SK-N-SH (cell line): ENCODE measurements at regions not wholly inside any gene's neighbourhood (a gene's known extent, or its start where the extent isn't known, plus 50 kb on each side); places are given as distances from the start of the nearest gene placed in this dataset.
A peak's percentile ranks its signal among the peaks of the same experiment; 100 is the strongest.

Source experiments
- CTCF ChIA-PET: fragments of 300-600, 350-600 bp; formaldehyde crosslinking; extraction: SDS; loops from one replicate; lab custom pipeline; 2021; lab: Yijun Ruan, JAX
- POLR2A ChIA-PET: fragments of 350-600 bp; sonication (Branson Sonifier 250); formaldehyde crosslinking; extraction: SDS; loops from one replicate; lab custom pipeline; 2020; ENCODE audit warnings: antibody characterized with exemption, inconsistent platforms; lab: Yijun Ruan, JAX
- DNase-seq: peaks from one replicate; pipeline ENCODE4 v3.0.0; 2012
- H2AFZ ChIP-seq: fragments of 200-600 bp; sonication (generic); 2 replicates; pipeline ENCODE4 v1.8.1; 2016; ENCODE audit warnings: antibody characterized with exemption, mild to moderate bottlenecking, low read depth
- H3F3A ChIP-seq: fragments of 200-600 bp; sonication (generic); replicated peaks from 2 replicates; pipeline ENCODE3; 2016; ENCODE audit warnings: antibody characterized with exemption, mild to moderate bottlenecking; ENCODE audit not compliant: insufficient read depth
- H3K27ac ChIP-seq, 2 experiments: fragments of 200-500 bp in 1 of 2; fragments of 200-600 bp in 1 of 2; sonication (Bioruptor generic) in 1 of 2; sonication (generic), shearing (Covaris generic) in 1 of 2; 2 replicates each; pipeline versions ENCODE4 v1.5.1 to v1.6.1; 2014 to 2016; ENCODE audit warnings: low read depth in 2 of 2, inconsistent platforms in 1 of 2, low read length in 1 of 2, mild to moderate bottlenecking in 1 of 2, mixed read lengths in 1 of 2
- H3K27me3 ChIP-seq: fragments of 200-600 bp; sonication (generic), shearing (Covaris generic); 2 replicates; pipeline ENCODE4 v1.6.1; 2016; ENCODE audit warnings: mixed run types; ENCODE audit not compliant: insufficient read depth
- H3K36me3 ChIP-seq, 2 experiments: fragments of 200-500 bp in 1 of 2; fragments of 200-600 bp in 1 of 2; sonication (Bioruptor generic) in 1 of 2; sonication (generic) in 1 of 2; replicated peaks in 1 of 2; 2 replicates each; pipeline versions ENCODE3 to v1.5.1; 2014 to 2016; ENCODE audit warnings: low read length in 1 of 2, mild to moderate bottlenecking in 1 of 2; ENCODE audit not compliant: insufficient read depth in 2 of 2, control insufficient read depth in 1 of 2
- H3K4me1 ChIP-seq, 2 experiments: fragments of 200-500 bp in 1 of 2; fragments of 200-600 bp in 1 of 2; sonication (Bioruptor generic) in 1 of 2; sonication (generic), shearing (Covaris generic) in 1 of 2; 2 replicates each; pipeline versions ENCODE4 v1.5.1 to v1.6.1; 2014 to 2016; ENCODE audit warnings: low read depth in 1 of 2, low read length in 1 of 2, mixed run types in 1 of 2; ENCODE audit not compliant: insufficient read depth in 2 of 2, control insufficient read depth in 1 of 2
- H3K4me2 ChIP-seq: fragments of 200-600 bp; sonication (generic), shearing (Covaris generic); 2 replicates; pipeline ENCODE4 v1.6.1; 2017; ENCODE audit warnings: mixed run types
- H3K4me3 ChIP-seq, 2 experiments: fragments of 200-500 bp in 1 of 2; fragments of 200-600 bp in 1 of 2; sonication (Bioruptor generic) in 1 of 2; sonication (generic), shearing (Covaris generic) in 1 of 2; 2 replicates each; pipeline versions ENCODE4 v1.5.1 to v1.8.1; 2014 to 2016; ENCODE audit warnings: low read depth in 2 of 2, inconsistent platforms in 1 of 2, low read length in 1 of 2, mild to moderate bottlenecking in 1 of 2, mixed read lengths in 1 of 2, moderate library complexity in 1 of 2
- H3K79me2 ChIP-seq: fragments of 200-600 bp; sonication (generic); 2 replicates; pipeline ENCODE4 v1.8.1; 2017; ENCODE audit warnings: mild to moderate bottlenecking; ENCODE audit not compliant: insufficient read depth
- H3K9ac ChIP-seq: fragments of 200-600 bp; sonication (generic); 2 replicates; pipeline ENCODE4 v1.6.1; 2017; ENCODE audit warnings: mixed run types
- H3K9me2 ChIP-seq: fragments of 200-600 bp; sonication (generic); 2 replicates; pipeline ENCODE4 v1.6.1; 2017; ENCODE audit warnings: mixed run types
- H3K9me3 ChIP-seq: fragments of 200-600 bp; sonication (generic); 2 replicates; pipeline ENCODE4 v1.6.1; 2017; ENCODE audit warnings: mixed run types, mild to moderate bottlenecking, moderate library complexity
- H4K20me1 ChIP-seq: fragments of 200-600 bp; sonication (generic); 2 replicates; pipeline ENCODE4 v1.6.1; 2017; ENCODE audit warnings: mild to moderate bottlenecking, mixed run types; ENCODE audit not compliant: insufficient read depth
- CHD2 ChIP-seq: fragments of 150-350 bp; IDR thresholded peaks from 2 replicates; pipeline ENCODE4 v1.6.1; 2018; ENCODE audit warnings: low read length; ENCODE audit not compliant: partially characterized antibody
- EP300 ChIP-seq, 2 experiments: IDR thresholded peaks; 2 replicates each; pipeline versions ENCODE4 v1.4.0 to v1.6.1; 2012; ENCODE audit warnings: borderline replicate concordance in 1 of 2, low read depth in 1 of 2, low read length in 1 of 2
- FOSL2 ChIP-seq: IDR thresholded peaks from 2 replicates; pipeline ENCODE4 v1.4.0; 2012; ENCODE audit warnings: low read depth, mild to moderate bottlenecking, moderate library complexity, borderline replicate concordance
- FOXJ3 ChIP-seq: sonication (generic); formaldehyde crosslinking; IDR thresholded peaks from 2 replicates; pipeline ENCODE4 v1.5.1; 2020; ENCODE audit warnings: mild to moderate bottlenecking, missing genetic modification reagents
- FOXM1 ChIP-seq: IDR thresholded peaks from 2 replicates; pipeline ENCODE4 v1.4.0; 2012; ENCODE audit warnings: low read depth, mild to moderate bottlenecking
- GABPA ChIP-seq: IDR thresholded peaks from 2 replicates; pipeline ENCODE4 v1.4.0; 2012; ENCODE audit warnings: low read depth, mild to moderate bottlenecking
- GATA2 ChIP-seq: sonication (generic); formaldehyde crosslinking; IDR thresholded peaks from 2 replicates; pipeline ENCODE4 v1.5.0; 2020; ENCODE audit warnings: mild to moderate bottlenecking, missing genetic modification reagents
- MEF2A ChIP-seq: IDR thresholded peaks from 2 replicates; pipeline ENCODE4 v1.4.0; 2012; ENCODE audit warnings: low read depth, borderline replicate concordance
- MXI1 ChIP-seq: IDR thresholded peaks from 2 replicates; pipeline ENCODE4 v1.6.1; 2012; ENCODE audit warnings: mild to moderate bottlenecking, low read depth, low read length, improper control_type of control experiment
- NFIC ChIP-seq: IDR thresholded peaks from 2 replicates; pipeline ENCODE4 v1.4.0; 2012; ENCODE audit warnings: borderline replicate concordance
- POLR2AphosphoS5 ChIP-seq: IDR thresholded peaks from 2 replicates; pipeline ENCODE4 v1.6.1; 2012; ENCODE audit warnings: low read depth, low read length
- RAD21 ChIP-seq: IDR thresholded peaks from 2 replicates; pipeline ENCODE4 v1.6.1; 2012; ENCODE audit warnings: mild to moderate bottlenecking, low read length
- SMC3 ChIP-seq: IDR thresholded peaks from 2 replicates; pipeline ENCODE4 v1.6.1; 2012; ENCODE audit warnings: low read depth, low read length, improper control_type of control experiment
- TAF1 ChIP-seq: IDR thresholded peaks from 2 replicates; pipeline ENCODE4 v1.6.1; 2012; ENCODE audit warnings: low read depth, mild to moderate bottlenecking, low read length, moderate library complexity, borderline replicate concordance
- TCF12 ChIP-seq: IDR thresholded peaks from 2 replicates; pipeline ENCODE4 v1.4.0; 2012
- WGBS: methylation state at CpG from one replicate; pipeline ENCODE4 v1.1.6; 2017; ENCODE audit warnings: low lambda C conversion rate; 5-methylcytosine and 5-hydroxymethylcytosine counted together
- TF ChIP-seq, protein P1 (sequence below): fragments of 150-350 bp; IDR thresholded peaks from 2 replicates; pipeline ENCODE4 v1.6.1; 2017; ENCODE audit warnings: antibody characterized with exemption, low read length, low read depth, borderline replicate concordance
- TF ChIP-seq, protein P2 (sequence below): IDR thresholded peaks from 2 replicates; pipeline ENCODE4; 2012
- TF ChIP-seq, protein P3 (sequence below): IDR thresholded peaks from 2 replicates; pipeline ENCODE4 v1.4.0; 2012; ENCODE audit warnings: low read depth, borderline replicate concordance
- TF ChIP-seq, protein P4 (sequence below): IDR thresholded peaks from 2 replicates; pipeline ENCODE4 v1.6.1; 2012; ENCODE audit warnings: mild to moderate bottlenecking, low read depth, low read length, moderate library complexity

DNA sequence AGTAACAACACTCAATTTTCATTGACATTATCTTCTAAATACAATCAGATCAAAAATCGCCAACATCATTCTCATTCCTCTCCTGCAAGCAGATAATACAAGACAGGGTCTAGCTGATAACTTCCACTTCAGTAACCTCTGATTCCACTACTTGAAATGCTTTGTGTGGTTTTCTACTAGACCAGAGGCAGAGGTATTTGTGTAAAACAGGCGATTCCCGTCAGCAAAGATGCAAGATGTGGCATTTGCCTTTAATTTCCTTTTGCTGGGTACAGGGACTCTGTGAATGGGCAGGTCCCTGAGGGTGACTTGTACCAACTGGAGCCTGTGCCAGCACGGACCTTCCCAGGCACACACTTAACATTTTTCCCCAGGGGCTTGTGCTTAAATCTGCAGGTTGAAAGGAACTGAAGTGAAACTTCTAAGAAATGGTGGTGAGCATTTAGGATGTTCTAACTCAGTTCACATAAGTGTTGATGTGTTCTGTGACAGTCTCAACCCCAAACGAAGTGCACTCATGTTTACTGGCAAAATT is 625.5 kb upstream of the WWC1 start:
- H2AFZ ChIP-seq = 0 out of 2 replicates have a peak overlapping the region, but pooled peaks have one; percentile 50
- H3F3A ChIP-seq = no peaks in the 10 kb centered on the region
- H3K4me1 ChIP-seq = peaks cover 0 to 2% of the 10 kb centered on the region in 2 experiments; a peak in 1 of 4 replicates
- no peak for DNase-seq
- H3K79me2 ChIP-seq = no peaks in the 10 kb centered on the region
- H3K27me3 ChIP-seq = no peaks in the 10 kb centered on the region
- H3K9ac ChIP-seq = no peak overlapping the region
- WGBS = 60% methylated on average over 5 of the region's 5 CpGs
- no peaks in the 10 kb centered on the region for H4K20me1 ChIP-seq
- ChIA-PET CTCF (interaction anchor here (0.6 to 0.7 kb wide), 2 partner anchors 22 to 394 kb away, joined by 3 read pairs; no protein-coding TSS in a partner anchor), POLR2A (no interaction called here)
- no peaks in the 10 kb centered on the region for H3K9me3 ChIP-seq
- no peaks in the 10 kb centered on the region for H3K9me2 ChIP-seq
- TF ChIP-seq FOSL2 (no peak), POLR2AphosphoS5 (no peak), GATA2 (CRISPR knock-in tag) (no peak), FOXM1 (no peak), TCF12 (no peak), GABPA (no peak), FOXJ3 (CRISPR knock-in tag) (no peak), EP300 (IDR thresholded peaks at IDR 0.05; ENCODE audit: borderline replicate concordance in 1 of 2, low read depth in 1 of 2, low read length in 1 of 2) (no peak), MXI1 (no peak), MEF2A (no peak), TAF1 (no peak)
- TF ChIP-seq, protein P1, sequence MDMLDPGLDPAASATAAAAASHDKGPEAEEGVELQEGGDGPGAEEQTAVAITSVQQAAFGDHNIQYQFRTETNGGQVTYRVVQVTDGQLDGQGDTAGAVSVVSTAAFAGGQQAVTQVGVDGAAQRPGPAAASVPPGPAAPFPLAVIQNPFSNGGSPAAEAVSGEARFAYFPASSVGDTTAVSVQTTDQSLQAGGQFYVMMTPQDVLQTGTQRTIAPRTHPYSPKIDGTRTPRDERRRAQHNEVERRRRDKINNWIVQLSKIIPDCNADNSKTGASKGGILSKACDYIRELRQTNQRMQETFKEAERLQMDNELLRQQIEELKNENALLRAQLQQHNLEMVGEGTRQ = no peak
- H3K36me3 ChIP-seq = no peaks in the 10 kb centered on the region
- no peak overlapping the region for H3K4me3 ChIP-seq
- no peak overlapping the region for H3K4me2 ChIP-seq
- no peak overlapping the region for H3K27ac ChIP-seq

DNA sequence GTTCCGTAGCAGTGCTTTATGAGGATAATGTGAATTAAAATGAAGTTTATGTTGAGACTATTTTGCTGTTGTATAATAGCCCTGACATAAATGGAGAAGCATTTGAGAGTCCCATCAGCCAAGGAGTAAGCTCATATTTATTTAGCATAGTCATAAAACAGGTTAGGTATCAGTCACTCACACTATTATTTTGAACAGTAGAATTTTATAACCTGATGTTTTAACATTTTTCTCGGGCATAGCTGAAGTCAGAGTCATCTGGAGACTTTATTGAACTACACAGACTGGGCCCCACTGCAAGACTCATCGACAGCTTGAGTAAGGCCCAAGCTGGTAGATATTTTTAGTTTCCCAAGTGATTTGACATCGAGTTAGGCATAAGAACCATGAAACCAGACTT is 620.3 kb upstream of the WWC1 start:
- DNase-seq = no peak
- Histone ChIP-seq H3K9me3 (0 out of 2 replicates have a peak, but pooled peaks cover under 1% of the 10 kb centered on the region), H3K79me2 (no peaks in the 10 kb centered on the region), H4K20me1 (no peaks in the 10 kb centered on the region), H3K36me3 (no peaks in the 10 kb centered on the region), H3K9me2 (no peaks in the 10 kb centered on the region), H3K4me2 (no peak overlapping the region), H3K27me3 (no peaks in the 10 kb centered on the region), H3K27ac (no peak overlapping the region), H3K9ac (no peak overlapping the region), H3F3A (no peaks in the 10 kb centered on the region), H3K4me1 (peaks cover 0 to 6% of the 10 kb centered on the region in 2 experiments; a peak in 1 of 4 replicates), H2AFZ (no peak overlapping the region), H3K4me3 (no peak overlapping the region)
- ChIA-PET POLR2A (no interaction called here), CTCF (no interaction called here)
- 66% methylated on average over 4 of the region's 4 CpGs for WGBS
- TF ChIP-seq, protein P1 = no peak
- TF ChIP-seq NFIC (no peak), CHD2 (no peak), SMC3 (no peak), MEF2A (no peak), TCF12 (no peak), RAD21 (no peak), TAF1 (no peak), GABPA (no peak)
- TF ChIP-seq, protein P2, sequence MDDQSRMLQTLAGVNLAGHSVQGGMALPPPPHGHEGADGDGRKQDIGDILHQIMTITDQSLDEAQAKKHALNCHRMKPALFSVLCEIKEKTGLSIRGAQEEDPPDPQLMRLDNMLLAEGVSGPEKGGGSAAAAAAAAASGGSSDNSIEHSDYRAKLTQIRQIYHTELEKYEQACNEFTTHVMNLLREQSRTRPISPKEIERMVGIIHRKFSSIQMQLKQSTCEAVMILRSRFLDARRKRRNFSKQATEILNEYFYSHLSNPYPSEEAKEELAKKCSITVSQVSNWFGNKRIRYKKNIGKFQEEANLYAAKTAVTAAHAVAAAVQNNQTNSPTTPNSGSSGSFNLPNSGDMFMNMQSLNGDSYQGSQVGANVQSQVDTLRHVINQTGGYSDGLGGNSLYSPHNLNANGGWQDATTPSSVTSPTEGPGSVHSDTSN = no peak
- TF ChIP-seq, protein P3, sequence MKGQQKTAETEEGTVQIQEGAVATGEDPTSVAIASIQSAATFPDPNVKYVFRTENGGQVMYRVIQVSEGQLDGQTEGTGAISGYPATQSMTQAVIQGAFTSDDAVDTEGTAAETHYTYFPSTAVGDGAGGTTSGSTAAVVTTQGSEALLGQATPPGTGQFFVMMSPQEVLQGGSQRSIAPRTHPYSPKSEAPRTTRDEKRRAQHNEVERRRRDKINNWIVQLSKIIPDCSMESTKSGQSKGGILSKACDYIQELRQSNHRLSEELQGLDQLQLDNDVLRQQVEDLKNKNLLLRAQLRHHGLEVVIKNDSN = no peak
- TF ChIP-seq, protein P4, sequence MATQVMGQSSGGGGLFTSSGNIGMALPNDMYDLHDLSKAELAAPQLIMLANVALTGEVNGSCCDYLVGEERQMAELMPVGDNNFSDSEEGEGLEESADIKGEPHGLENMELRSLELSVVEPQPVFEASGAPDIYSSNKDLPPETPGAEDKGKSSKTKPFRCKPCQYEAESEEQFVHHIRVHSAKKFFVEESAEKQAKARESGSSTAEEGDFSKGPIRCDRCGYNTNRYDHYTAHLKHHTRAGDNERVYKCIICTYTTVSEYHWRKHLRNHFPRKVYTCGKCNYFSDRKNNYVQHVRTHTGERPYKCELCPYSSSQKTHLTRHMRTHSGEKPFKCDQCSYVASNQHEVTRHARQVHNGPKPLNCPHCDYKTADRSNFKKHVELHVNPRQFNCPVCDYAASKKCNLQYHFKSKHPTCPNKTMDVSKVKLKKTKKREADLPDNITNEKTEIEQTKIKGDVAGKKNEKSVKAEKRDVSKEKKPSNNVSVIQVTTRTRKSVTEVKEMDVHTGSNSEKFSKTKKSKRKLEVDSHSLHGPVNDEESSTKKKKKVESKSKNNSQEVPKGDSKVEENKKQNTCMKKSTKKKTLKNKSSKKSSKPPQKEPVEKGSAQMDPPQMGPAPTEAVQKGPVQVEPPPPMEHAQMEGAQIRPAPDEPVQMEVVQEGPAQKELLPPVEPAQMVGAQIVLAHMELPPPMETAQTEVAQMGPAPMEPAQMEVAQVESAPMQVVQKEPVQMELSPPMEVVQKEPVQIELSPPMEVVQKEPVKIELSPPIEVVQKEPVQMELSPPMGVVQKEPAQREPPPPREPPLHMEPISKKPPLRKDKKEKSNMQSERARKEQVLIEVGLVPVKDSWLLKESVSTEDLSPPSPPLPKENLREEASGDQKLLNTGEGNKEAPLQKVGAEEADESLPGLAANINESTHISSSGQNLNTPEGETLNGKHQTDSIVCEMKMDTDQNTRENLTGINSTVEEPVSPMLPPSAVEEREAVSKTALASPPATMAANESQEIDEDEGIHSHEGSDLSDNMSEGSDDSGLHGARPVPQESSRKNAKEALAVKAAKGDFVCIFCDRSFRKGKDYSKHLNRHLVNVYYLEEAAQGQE = no peak
